ENCODE measurements at regions not wholly inside any gene's neighbourhood (a gene's known extent, or its start where the extent isn't known, plus 50 kb on each side); places are given as distances from the start of the nearest gene placed in this dataset.

GRCh38 chr5:8098081-8098480, 229.1 kb downstream of the MTRR start:
- no peak overlapping the region for H3K4me3 Mint-ChIP-seq
- H3K27ac ChIP-seq (ENCODE audit: low read depth, low read length), result no peak overlapping the region
- no peaks in the 10 kb centered on the region for H3K36me3 ChIP-seq (ENCODE audit: insufficient read depth, low read length)
- H3K9me3 ChIP-seq (ENCODE audit: control insufficient read depth in 1 of 2, low read length in 2 of 2), result no peaks in the 10 kb centered on the region
- no peak overlapping the region for H3K27ac Mint-ChIP-seq
- H3K27me3 ChIP-seq (ENCODE audit: insufficient read depth, low read length), result no peaks in the 10 kb centered on the region
- no peaks in the 10 kb centered on the region for H3K4me1 Mint-ChIP-seq
- intact Hi-C loops (cut with micrococcal nuclease), result no loop called here
- no peaks in the 10 kb centered on the region for H3K27me3 Mint-ChIP-seq
- no peaks in the 10 kb centered on the region for H3K4me1 ChIP-seq (ENCODE audit: insufficient read depth, low read length)
- H3K9me3 Mint-ChIP-seq, result no peaks in the 10 kb centered on the region
- no peak for DNase-seq
- ChIA-PET POLR2A (ENCODE audit: partially characterized antibody) (interaction anchor here (0.6 kb wide), 1 partner anchor 80 kb away, joined by 3 read pairs; no protein-coding TSS in a partner anchor), CTCF (ENCODE audit: partially characterized antibody) (no interaction called here)
- no peak overlapping the region for H3K4me3 ChIP-seq (ENCODE audit: low read length in 2 of 2)
- no peaks in the 10 kb centered on the region for H3K36me3 Mint-ChIP-seq

GRCh38 chr5:8102714-8103113, 233.8 kb downstream of the MTRR start:
- no peak overlapping the region for H3K27ac ChIP-seq (ENCODE audit: low read depth, low read length)
- no peak for DNase-seq
- no peaks in the 10 kb centered on the region for H3K9me3 ChIP-seq (ENCODE audit: control insufficient read depth in 1 of 2, low read length in 2 of 2)
- CTCF ChIA-PET (ENCODE audit: partially characterized antibody), result no interaction called here
- H3K36me3 Mint-ChIP-seq, result no peaks in the 10 kb centered on the region
- H3K4me1 ChIP-seq (ENCODE audit: insufficient read depth, low read length), result no peaks in the 10 kb centered on the region
- no peaks in the 10 kb centered on the region for H3K36me3 ChIP-seq (ENCODE audit: insufficient read depth, low read length)
- POLR2A ChIA-PET (ENCODE audit: partially characterized antibody), result no interaction called here
- H3K27me3 Mint-ChIP-seq, result no peaks in the 10 kb centered on the region
- H3K27ac Mint-ChIP-seq, result no peak overlapping the region
- no peaks in the 10 kb centered on the region for H3K9me3 Mint-ChIP-seq
- no peaks in the 10 kb centered on the region for H3K27me3 ChIP-seq (ENCODE audit: insufficient read depth, low read length)
- H3K4me3 Mint-ChIP-seq, result no peak overlapping the region
- intact Hi-C loops (cut with micrococcal nuclease), result no loop called here
- no peak overlapping the region for H3K4me3 ChIP-seq (ENCODE audit: low read length in 2 of 2)
- no peaks in the 10 kb centered on the region for H3K4me1 Mint-ChIP-seq

- Mint-ChIP-seq H3K4me3 (no peak overlapping the region), H3K27ac (no peak overlapping the region), H3K4me1 (no peaks in the 10 kb centered on the region), H3K27me3 (no peaks in the 10 kb centered on the region), H3K9me3 (peaks cover 0 to 2% (median 0%) of the 10 kb centered on the region in 8 donors), H3K36me3 (no peaks in the 10 kb centered on the region)
- Histone ChIP-seq H3K4me1 (ENCODE audit: insufficient read depth, low read length) (no peaks in the 10 kb centered on the region), H3K27me3 (ENCODE audit: insufficient read depth, low read length) (no peaks in the 10 kb centered on the region), H3K9me3 (ENCODE audit: control insufficient read depth in 1 of 2, low read length in 2 of 2) (no peaks in the 10 kb centered on the region), H3K4me3 (ENCODE audit: low read length in 2 of 2) (no peak overlapping the region), H3K27ac (ENCODE audit: low read depth, low read length) (no peak overlapping the region), H3K36me3 (ENCODE audit: insufficient read depth, low read length) (no peaks in the 10 kb centered on the region)
- POLR2A ChIA-PET (ENCODE audit: partially characterized antibody), result no interaction called here
- CTCF ChIA-PET (ENCODE audit: partially characterized antibody), result no interaction called here
- DNase-seq, result no peak
- intact Hi-C loops (cut with micrococcal nuclease), result no loop called here
Measured at GRCh38 chr5:8114597-8115266, 245.8 kb downstream of the MTRR start.

GRCh38 chr5:8123559-8123958, 254.6 kb downstream of the MTRR start:
- no peak overlapping the region for H3K4me3 Mint-ChIP-seq
- H3K27ac Mint-ChIP-seq, result no peak overlapping the region
- no peaks in the 10 kb centered on the region for H3K4me1 Mint-ChIP-seq
- H3K4me1 ChIP-seq (ENCODE audit: insufficient read depth, low read length), result no peaks in the 10 kb centered on the region
- H3K36me3 ChIP-seq (ENCODE audit: insufficient read depth, low read length), result no peaks in the 10 kb centered on the region
- ChIA-PET POLR2A (ENCODE audit: partially characterized antibody) (no interaction called here), CTCF (ENCODE audit: partially characterized antibody) (no interaction called here)
- H3K9me3 ChIP-seq (ENCODE audit: control insufficient read depth in 1 of 2, low read length in 2 of 2), result no peaks in the 10 kb centered on the region
- H3K27me3 ChIP-seq (ENCODE audit: insufficient read depth, low read length), result no peaks in the 10 kb centered on the region
- no peak for DNase-seq
- intact Hi-C loops (cut with micrococcal nuclease), result no loop called here
- peaks cover 0 to 3% (median 0%) of the 10 kb centered on the region in 8 donors for H3K9me3 Mint-ChIP-seq
- no peak overlapping the region for H3K27ac ChIP-seq (ENCODE audit: low read depth, low read length)
- no peak overlapping the region for H3K4me3 ChIP-seq (ENCODE audit: low read length in 2 of 2)
- H3K36me3 Mint-ChIP-seq, result no peaks in the 10 kb centered on the region
- H3K27me3 Mint-ChIP-seq, result peaks cover 0 to 1% of the 10 kb centered on the region in 2 donors

GRCh38 chr5:8134609-8135008, 265.7 kb downstream of the MTRR start:
- Mint-ChIP-seq H3K27me3 (no peaks in the 10 kb centered on the region), H3K4me1 (peaks cover 0 to 7% (median 1%) of the 10 kb centered on the region in 4 donors), H3K36me3 (no peaks in the 10 kb centered on the region), H3K9me3 (peaks cover 0 to 3% (median 0%) of the 10 kb centered on the region in 8 donors), H3K27ac (no peak overlapping the region), H3K4me3 (no peak overlapping the region)
- DNase-seq, result no peak
- CTCF ChIA-PET (ENCODE audit: partially characterized antibody), result no interaction called here
- Histone ChIP-seq H3K9me3 (ENCODE audit: control insufficient read depth in 1 of 2, low read length in 2 of 2) (no peaks in the 10 kb centered on the region), H3K4me3 (ENCODE audit: low read length in 2 of 2) (no peak overlapping the region), H3K27ac (ENCODE audit: low read depth, low read length) (no peak overlapping the region), H3K27me3 (ENCODE audit: insufficient read depth, low read length) (no peaks in the 10 kb centered on the region), H3K4me1 (ENCODE audit: insufficient read depth, low read length) (no peaks in the 10 kb centered on the region), H3K36me3 (ENCODE audit: insufficient read depth, low read length) (no peaks in the 10 kb centered on the region)
- intact Hi-C loops (cut with micrococcal nuclease), result no loop called here
- POLR2A ChIA-PET (ENCODE audit: partially characterized antibody), result no interaction called here

GRCh38 chr5:8135742-8136141, 266.8 kb downstream of the MTRR start:
- H3K27ac Mint-ChIP-seq, result no peak overlapping the region
- H3K4me1 Mint-ChIP-seq, result peaks cover 0 to 7% (median 1%) of the 10 kb centered on the region in 4 donors
- Histone ChIP-seq H3K4me1 (ENCODE audit: insufficient read depth, low read length) (no peaks in the 10 kb centered on the region), H3K27me3 (ENCODE audit: insufficient read depth, low read length) (no peaks in the 10 kb centered on the region), H3K9me3 (ENCODE audit: control insufficient read depth in 1 of 2, low read length in 2 of 2) (no peaks in the 10 kb centered on the region), H3K4me3 (ENCODE audit: low read length in 2 of 2) (no peak overlapping the region), H3K27ac (ENCODE audit: low read depth, low read length) (no peak overlapping the region), H3K36me3 (ENCODE audit: insufficient read depth, low read length) (no peaks in the 10 kb centered on the region)
- ChIA-PET CTCF (ENCODE audit: partially characterized antibody) (no interaction called here), POLR2A (ENCODE audit: partially characterized antibody) (no interaction called here)
- intact Hi-C loops (cut with micrococcal nuclease), result no loop called here
- no peaks in the 10 kb centered on the region for H3K36me3 Mint-ChIP-seq
- no peaks in the 10 kb centered on the region for H3K9me3 Mint-ChIP-seq
- H3K4me3 Mint-ChIP-seq, result no peak overlapping the region
- no peaks in the 10 kb centered on the region for H3K27me3 Mint-ChIP-seq
- DNase-seq, result no peak

GRCh38 chr5:8136271-8136670, 267.3 kb downstream of the MTRR start:
- Mint-ChIP-seq H3K4me1 (peaks cover 0 to 7% (median 1%) of the 10 kb centered on the region in 4 donors), H3K27ac (no peak overlapping the region), H3K36me3 (no peaks in the 10 kb centered on the region), H3K27me3 (no peaks in the 10 kb centered on the region), H3K4me3 (no peak overlapping the region), H3K9me3 (no peaks in the 10 kb centered on the region)
- Histone ChIP-seq H3K9me3 (ENCODE audit: control insufficient read depth in 1 of 2, low read length in 2 of 2) (no peaks in the 10 kb centered on the region), H3K36me3 (ENCODE audit: insufficient read depth, low read length) (no peaks in the 10 kb centered on the region), H3K27ac (ENCODE audit: low read depth, low read length) (no peak overlapping the region), H3K27me3 (ENCODE audit: insufficient read depth, low read length) (no peaks in the 10 kb centered on the region), H3K4me1 (ENCODE audit: insufficient read depth, low read length) (no peaks in the 10 kb centered on the region), H3K4me3 (ENCODE audit: low read length in 2 of 2) (no peak overlapping the region)
- POLR2A ChIA-PET (ENCODE audit: partially characterized antibody), result no interaction called here
- intact Hi-C loops (cut with micrococcal nuclease), result no loop called here
- DNase-seq, result no peak
- CTCF ChIA-PET (ENCODE audit: partially characterized antibody), result no interaction called here

Measured in CD4-positive, alpha-beta memory T cell (primary cell).